T-helper 1 cell (primary cell): ENCODE measurements at regions not wholly inside any gene's neighbourhood (a gene's known extent, or its start where the extent isn't known, plus 50 kb on each side); places are given as distances from the start of the nearest gene placed in this dataset.

Experiments
- DNase-seq, 5 donors: peaks; one replicate each; pipeline ENCODE4 v3.0.0-alpha.2; 2012 to 2020

GRCh38 chr3:189118896-189119295 is 52.9 kb upstream of the TPRG1 start:
- DNase-seq = no peak

- no peak for DNase-seq
These were observed 51.8 kb upstream of the TPRG1 start for GRCh38 chr3:189119950-189120349.

DNA sequence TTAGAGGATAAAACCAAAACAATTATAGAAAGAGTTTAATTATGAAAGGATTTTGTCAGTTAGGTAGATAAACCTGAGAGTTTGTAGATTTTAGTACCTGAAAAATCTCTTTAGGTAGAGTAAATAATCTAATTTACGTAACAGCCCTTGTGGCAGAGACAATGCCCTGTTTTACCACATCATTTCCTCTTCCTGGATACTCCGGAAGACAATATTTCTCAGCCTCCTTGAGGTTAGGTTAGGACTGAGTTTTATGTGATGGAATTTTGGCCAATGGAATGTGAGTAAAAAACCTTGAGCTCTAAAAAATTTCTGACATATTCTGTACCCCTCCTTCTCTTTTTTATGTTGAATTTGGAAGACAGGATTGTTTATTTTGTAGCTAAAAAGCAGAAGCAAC is 50.7 kb upstream of the TPRG1 start:
- DNase-seq = no peak
